Osteoblast (primary cell): ENCODE measurements at regions not wholly inside any gene's neighbourhood (a gene's known extent, or its start where the extent isn't known, plus 50 kb on each side); places are given as distances from the start of the nearest gene placed in this dataset.

Experiments used
- DNase-seq: peaks from one replicate; pipeline ENCODE4 v3.0.0; 2011; ENCODE audit warnings: low spot score, mixed read lengths; ENCODE audit not compliant: insufficient read length; ENCODE audit errors: missing footprints
- H2AFZ ChIP-seq: 2 replicates; pipeline ENCODE4 v1.6.0; 2011; ENCODE audit warnings: mild to moderate bottlenecking, low read length
- H3K27ac ChIP-seq: 2 replicates; pipeline ENCODE4 v1.5.1; 2011; ENCODE audit warnings: mild to moderate bottlenecking, low read depth, low read length, moderate library complexity
- H3K27me3 ChIP-seq: 2 replicates; pipeline ENCODE4 v1.6.0; 2012; ENCODE audit warnings: mild to moderate bottlenecking, control low read depth, inconsistent platforms, low read length, moderate library complexity; ENCODE audit not compliant: insufficient read depth
- H3K36me3 ChIP-seq: 2 replicates; pipeline ENCODE4 v1.5.1; 2011; ENCODE audit warnings: mild to moderate bottlenecking, low read length, control low read depth, moderate library complexity; ENCODE audit not compliant: insufficient read depth
- H3K4me1 ChIP-seq: 2 replicates; pipeline ENCODE4 v1.5.1; 2011; ENCODE audit warnings: mild to moderate bottlenecking, low read length, control low read depth, moderate library complexity; ENCODE audit not compliant: insufficient read depth
- H3K4me2 ChIP-seq: 2 replicates; pipeline ENCODE4 v1.6.0; 2011; ENCODE audit warnings: mild to moderate bottlenecking, low read length; ENCODE audit not compliant: insufficient read depth
- H3K4me3 ChIP-seq: fragments of 200-600 bp; sonication (generic); 3 replicates; pipeline ENCODE4 v1.5.1; 2012; ENCODE audit warnings: mild to moderate bottlenecking, low read length, inconsistent platforms; ENCODE audit not compliant: insufficient read depth
- H3K79me2 ChIP-seq: 2 replicates; pipeline ENCODE4 v1.6.0; 2012; ENCODE audit warnings: mild to moderate bottlenecking, low read length, control low read depth, inconsistent platforms; ENCODE audit not compliant: insufficient read depth
- H3K9me3 ChIP-seq: 2 replicates; pipeline ENCODE4 v1.5.1; 2011; ENCODE audit warnings: low read depth, low read length, control low read depth
- H4K20me1 ChIP-seq: 2 replicates; pipeline ENCODE4 v1.6.0; 2012; ENCODE audit warnings: mild to moderate bottlenecking, low read length, control low read depth; ENCODE audit not compliant: insufficient read depth
- CTCF ChIP-seq: IDR thresholded peaks from 2 replicates; pipeline ENCODE4 v1.5.1; 2011; ENCODE audit warnings: mild to moderate bottlenecking, low read depth, low read length, moderate library complexity; ENCODE audit errors: extremely low read depth

DNA sequence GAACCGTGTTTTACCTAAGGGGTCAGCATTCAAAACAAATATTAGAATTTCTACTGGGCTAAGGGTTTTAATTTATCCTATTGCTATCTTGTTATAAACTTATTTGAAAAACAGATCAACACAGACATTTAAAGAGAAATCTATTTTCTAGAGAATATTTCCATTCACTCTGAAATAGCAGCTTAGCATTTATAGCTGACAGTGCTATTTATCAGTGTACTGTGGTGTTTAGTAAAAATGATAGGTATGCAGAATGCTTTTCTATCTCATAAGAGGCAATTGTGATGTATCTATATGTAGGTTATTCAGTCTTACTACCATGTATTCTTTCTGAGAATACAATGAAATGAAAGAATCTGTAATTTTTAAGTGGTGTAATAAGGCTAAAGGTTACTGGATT, 1077.4 kb downstream of the REEP3 start:
- Histone ChIP-seq H3K27me3 (no peaks in the 10 kb centered on the region), H3K27ac (no peak overlapping the region), H3K9me3 (no peaks in the 10 kb centered on the region), H3K4me1 (no peaks in the 10 kb centered on the region), H3K4me3 (no peak overlapping the region), H3K4me2 (no peak overlapping the region), H3K79me2 (no peaks in the 10 kb centered on the region), H4K20me1 (no peaks in the 10 kb centered on the region), H3K36me3 (no peaks in the 10 kb centered on the region), H2AFZ (no peak overlapping the region)
- DNase-seq = no peak
- no peak for TF ChIP-seq CTCF

- Histone ChIP-seq H3K4me1 (no peaks in the 10 kb centered on the region), H2AFZ (no peak overlapping the region), H3K4me2 (no peak overlapping the region), H3K79me2 (no peaks in the 10 kb centered on the region), H4K20me1 (no peaks in the 10 kb centered on the region), H3K4me3 (no peak overlapping the region), H3K9me3 (no peaks in the 10 kb centered on the region), H3K36me3 (no peaks in the 10 kb centered on the region), H3K27me3 (no peaks in the 10 kb centered on the region), H3K27ac (no peak overlapping the region)
- TF ChIP-seq CTCF = no peak
- DNase-seq = no peak
These were observed 1080.1 kb downstream of the REEP3 start for GRCh38 chr10:64601298-64601697.

DNA sequence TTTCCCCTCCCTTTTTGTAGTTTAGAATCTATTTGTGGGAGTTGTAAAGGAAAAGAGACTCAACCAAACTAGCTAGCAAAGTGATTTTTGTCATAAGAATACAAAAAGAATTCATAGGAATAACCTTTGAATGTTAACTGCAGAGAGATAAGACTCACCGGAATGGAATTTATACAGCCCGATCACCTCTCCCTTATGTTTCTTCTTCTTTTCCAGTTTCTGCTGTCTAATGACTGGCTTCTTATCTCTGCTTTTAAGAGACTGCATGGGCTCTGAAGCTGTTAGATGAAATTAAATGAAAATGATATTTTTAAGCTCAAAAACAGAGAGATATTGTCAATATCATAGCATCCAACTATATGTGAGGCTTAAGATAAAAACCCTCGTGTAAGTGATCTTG, 1095.9 kb downstream of the REEP3 start:
- Histone ChIP-seq H3K27ac (no peak overlapping the region), H4K20me1 (no peaks in the 10 kb centered on the region), H3K36me3 (no peaks in the 10 kb centered on the region), H3K27me3 (no peaks in the 10 kb centered on the region), H2AFZ (no peak overlapping the region), H3K79me2 (no peaks in the 10 kb centered on the region), H3K4me2 (no peak overlapping the region), H3K4me1 (no peaks in the 10 kb centered on the region), H3K4me3 (no peak overlapping the region), H3K9me3 (no peaks in the 10 kb centered on the region)
- no peak for TF ChIP-seq CTCF
- DNase-seq = no peak

- Histone ChIP-seq H3K4me1 (no peaks in the 10 kb centered on the region), H2AFZ (no peak overlapping the region), H3K4me2 (no peak overlapping the region), H3K4me3 (no peak overlapping the region), H3K27me3 (no peaks in the 10 kb centered on the region), H3K36me3 (no peaks in the 10 kb centered on the region), H4K20me1 (no peaks in the 10 kb centered on the region), H3K9me3 (no peaks in the 10 kb centered on the region), H3K79me2 (no peaks in the 10 kb centered on the region), H3K27ac (no peak overlapping the region)
- no peak for TF ChIP-seq CTCF
- no peak for DNase-seq
These were observed 1097.9 kb downstream of the REEP3 start for GRCh38 chr10:64619102-64619501.
